Adrenal gland (tissue), 5 donors: ENCODE measurements at regions not wholly inside any gene's neighbourhood (a gene's known extent, or its start where the extent isn't known, plus 50 kb on each side); places are given as distances from the start of the nearest gene placed in this dataset.

Experiments used
- POLR2A ChIP-seq, 2 donors: fragments of 450-650 bp; IDR thresholded peaks; one replicate each; pipeline ENCODE4 v1.6.1; 2017; ENCODE audit warnings: antibody characterized with exemption in 2 of 2, mild to moderate bottlenecking in 2 of 2, moderate library complexity in 1 of 2
- TF ChIP-seq, protein P1 (sequence below), 6 experiments: fragments of 450-650 bp in 4 of 6; fragments of 200-600 bp in 2 of 6; sonication (generic) in 1 of 6; IDR thresholded peaks; 1 replicate in 5 of 6; 2 replicates in 1 of 6; pipeline versions ENCODE4 v1.5.1 to v1.8.0; 2016 to 2021; ENCODE audit warnings: antibody characterized with exemption in 6 of 6, mild to moderate bottlenecking in 2 of 6, moderate library complexity in 1 of 6
- donor health status: DM: no; HTN: no; CAD: no.

DNA sequence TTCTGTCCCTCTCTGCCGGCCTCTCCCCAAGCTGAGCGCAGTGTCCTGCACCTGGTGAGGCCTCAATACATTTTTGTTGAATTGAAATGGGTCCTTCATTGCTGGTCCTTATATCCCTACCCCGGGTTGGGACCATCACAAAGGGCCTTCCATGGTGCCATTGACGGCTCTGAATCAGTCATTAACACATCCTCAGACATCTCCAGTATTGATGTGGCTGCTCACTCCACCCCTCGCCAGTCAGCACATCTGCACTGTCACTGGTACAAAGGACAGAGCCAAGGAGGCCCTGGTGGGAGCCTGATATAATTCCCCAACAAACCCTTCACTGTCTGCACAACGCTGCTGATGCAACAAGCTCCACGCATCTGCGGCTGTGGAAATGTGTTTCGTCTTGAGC is 191.6 kb upstream of the TOPAZ1 start:
- TF ChIP-seq, protein P1, sequence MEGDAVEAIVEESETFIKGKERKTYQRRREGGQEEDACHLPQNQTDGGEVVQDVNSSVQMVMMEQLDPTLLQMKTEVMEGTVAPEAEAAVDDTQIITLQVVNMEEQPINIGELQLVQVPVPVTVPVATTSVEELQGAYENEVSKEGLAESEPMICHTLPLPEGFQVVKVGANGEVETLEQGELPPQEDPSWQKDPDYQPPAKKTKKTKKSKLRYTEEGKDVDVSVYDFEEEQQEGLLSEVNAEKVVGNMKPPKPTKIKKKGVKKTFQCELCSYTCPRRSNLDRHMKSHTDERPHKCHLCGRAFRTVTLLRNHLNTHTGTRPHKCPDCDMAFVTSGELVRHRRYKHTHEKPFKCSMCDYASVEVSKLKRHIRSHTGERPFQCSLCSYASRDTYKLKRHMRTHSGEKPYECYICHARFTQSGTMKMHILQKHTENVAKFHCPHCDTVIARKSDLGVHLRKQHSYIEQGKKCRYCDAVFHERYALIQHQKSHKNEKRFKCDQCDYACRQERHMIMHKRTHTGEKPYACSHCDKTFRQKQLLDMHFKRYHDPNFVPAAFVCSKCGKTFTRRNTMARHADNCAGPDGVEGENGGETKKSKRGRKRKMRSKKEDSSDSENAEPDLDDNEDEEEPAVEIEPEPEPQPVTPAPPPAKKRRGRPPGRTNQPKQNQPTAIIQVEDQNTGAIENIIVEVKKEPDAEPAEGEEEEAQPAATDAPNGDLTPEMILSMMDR (IDR thresholded peaks at IDR 0.05): no peak
- TF ChIP-seq POLR2A (IDR thresholded peaks at IDR 0.05): no peak
